VCaP (cell line): ENCODE measurements at regions not wholly inside any gene's neighbourhood (a gene's known extent, or its start where the extent isn't known, plus 50 kb on each side); places are given as distances from the start of the nearest gene placed in this dataset.

Experiments used
- H3K27ac ChIP-seq: fragments of 450-650 bp; 2 replicates; pipeline ENCODE4 v1.5.1; 2017
- TF ChIP-seq, protein P1 (sequence below): fragments of 450-650 bp; conservative IDR thresholded peaks from 2 replicates; pipeline ENCODE4 v1.5.1; 2017; ENCODE audit warnings: mild to moderate bottlenecking, moderate library complexity

DNA sequence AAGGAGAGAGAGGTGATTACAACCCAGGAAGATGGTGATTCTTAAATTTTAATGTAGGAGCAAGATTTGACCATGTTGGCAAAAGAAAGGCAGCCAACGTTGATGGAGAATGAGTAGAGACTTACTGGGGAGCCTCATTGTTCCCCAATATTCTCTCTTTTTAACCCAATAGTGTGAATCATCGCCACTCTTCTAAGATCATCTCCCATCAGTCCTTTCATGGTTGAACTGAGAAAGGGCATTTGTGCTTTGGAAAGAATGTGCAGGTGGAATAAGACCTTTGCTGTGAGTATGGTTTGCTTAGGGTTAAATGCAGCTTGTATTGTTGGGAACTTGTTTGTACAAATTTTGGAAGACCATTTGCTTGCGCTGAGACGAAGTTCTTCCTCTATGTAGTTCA is 231.0 kb downstream of the TBXT start:
- TF ChIP-seq, protein P1, sequence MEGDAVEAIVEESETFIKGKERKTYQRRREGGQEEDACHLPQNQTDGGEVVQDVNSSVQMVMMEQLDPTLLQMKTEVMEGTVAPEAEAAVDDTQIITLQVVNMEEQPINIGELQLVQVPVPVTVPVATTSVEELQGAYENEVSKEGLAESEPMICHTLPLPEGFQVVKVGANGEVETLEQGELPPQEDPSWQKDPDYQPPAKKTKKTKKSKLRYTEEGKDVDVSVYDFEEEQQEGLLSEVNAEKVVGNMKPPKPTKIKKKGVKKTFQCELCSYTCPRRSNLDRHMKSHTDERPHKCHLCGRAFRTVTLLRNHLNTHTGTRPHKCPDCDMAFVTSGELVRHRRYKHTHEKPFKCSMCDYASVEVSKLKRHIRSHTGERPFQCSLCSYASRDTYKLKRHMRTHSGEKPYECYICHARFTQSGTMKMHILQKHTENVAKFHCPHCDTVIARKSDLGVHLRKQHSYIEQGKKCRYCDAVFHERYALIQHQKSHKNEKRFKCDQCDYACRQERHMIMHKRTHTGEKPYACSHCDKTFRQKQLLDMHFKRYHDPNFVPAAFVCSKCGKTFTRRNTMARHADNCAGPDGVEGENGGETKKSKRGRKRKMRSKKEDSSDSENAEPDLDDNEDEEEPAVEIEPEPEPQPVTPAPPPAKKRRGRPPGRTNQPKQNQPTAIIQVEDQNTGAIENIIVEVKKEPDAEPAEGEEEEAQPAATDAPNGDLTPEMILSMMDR = no peak
- no peak overlapping the region for H3K27ac ChIP-seq

DNA sequence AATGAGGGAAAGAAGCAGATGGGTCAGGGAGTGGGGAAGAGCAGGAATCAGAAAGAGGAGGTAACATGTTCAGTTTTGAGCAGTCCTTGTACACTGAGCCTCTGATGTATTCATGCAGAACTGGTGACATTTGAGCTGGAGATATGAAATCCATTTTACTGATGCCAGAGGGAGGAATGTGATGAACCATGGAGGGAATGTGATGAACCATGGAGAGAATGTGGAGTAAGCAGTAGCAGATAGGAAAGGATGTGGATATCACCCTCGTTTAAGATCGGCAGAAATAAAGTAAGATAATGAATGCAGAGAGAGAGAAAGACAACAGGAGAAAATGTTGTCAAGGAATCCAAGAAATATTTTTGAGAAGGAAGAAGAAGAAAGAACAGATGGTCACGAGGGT is 231.6 kb downstream of the TBXT start:
- H3K27ac ChIP-seq = no peak overlapping the region
- TF ChIP-seq, protein P1 = no peak

DNA sequence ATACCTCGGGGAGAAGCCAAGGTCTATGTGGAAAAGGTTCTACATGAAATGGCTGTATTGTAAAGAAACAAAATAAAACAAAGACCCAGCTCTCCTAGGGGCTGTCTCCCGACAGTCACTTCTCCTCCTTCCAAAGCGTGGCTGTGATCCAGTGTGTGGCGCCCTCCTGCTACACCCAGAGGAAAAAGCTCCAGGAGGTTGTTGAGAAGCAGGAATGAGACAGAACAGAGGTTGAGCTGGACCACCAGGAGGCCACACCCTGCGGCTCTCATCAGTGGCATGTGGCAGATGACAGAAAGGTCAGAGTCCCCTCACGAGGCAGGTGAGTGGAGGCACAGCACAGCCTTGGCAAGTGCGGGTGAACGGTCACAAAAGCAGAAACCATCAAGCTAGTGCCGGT is 236.0 kb downstream of the TBXT start:
- no peak overlapping the region for H3K27ac ChIP-seq
- TF ChIP-seq, protein P1 = no peak

DNA sequence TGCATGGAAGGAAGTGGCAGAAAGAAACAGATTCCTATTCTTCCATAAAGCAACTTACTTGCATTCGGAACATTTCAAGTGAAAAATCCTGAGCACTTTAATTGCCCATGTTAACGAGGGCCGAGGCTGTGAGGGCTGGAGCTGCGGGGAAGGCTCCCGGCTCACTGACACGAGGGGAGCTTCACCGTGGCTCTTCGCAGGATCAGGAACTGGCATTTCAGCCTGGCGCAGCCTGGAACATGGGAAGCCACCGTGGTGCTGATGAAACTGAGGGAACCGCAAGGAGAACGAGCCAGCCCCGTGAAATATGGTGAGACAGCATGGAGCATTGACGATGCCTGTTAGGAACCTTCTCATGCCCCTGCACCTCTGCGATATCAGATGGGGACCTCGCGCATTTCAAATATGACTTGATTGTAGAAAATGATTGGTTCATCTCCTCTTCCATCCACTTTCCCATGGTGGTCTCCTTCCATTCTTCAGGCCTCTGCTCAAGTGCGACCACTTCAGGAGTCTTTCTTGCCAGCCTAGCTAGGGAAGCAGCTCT is 236.9 kb downstream of the TBXT start:
- H3K27ac ChIP-seq = no peak overlapping the region
- TF ChIP-seq, protein P1 = no peak

DNA sequence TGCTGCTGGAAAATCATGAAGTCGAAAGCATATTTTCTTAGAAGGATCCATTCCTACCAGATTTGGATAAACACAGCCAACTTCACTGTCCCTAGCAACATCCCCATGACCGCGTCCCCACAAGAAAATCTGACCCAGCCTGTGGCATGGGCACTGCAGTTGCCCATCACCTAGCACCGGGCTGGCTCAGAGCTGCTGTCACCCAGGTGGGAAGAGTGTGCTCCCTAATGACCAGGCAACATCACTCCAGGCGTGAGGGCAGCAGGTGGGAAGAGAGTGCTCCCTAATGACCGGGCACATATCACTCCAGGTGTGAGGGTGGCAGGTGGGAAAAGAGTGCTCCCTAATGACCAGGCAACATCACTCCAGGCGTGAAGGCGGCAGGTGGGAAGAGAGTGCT is 238.0 kb downstream of the TBXT start:
- H3K27ac ChIP-seq = no peak overlapping the region
- TF ChIP-seq, protein P1 = no peak

DNA sequence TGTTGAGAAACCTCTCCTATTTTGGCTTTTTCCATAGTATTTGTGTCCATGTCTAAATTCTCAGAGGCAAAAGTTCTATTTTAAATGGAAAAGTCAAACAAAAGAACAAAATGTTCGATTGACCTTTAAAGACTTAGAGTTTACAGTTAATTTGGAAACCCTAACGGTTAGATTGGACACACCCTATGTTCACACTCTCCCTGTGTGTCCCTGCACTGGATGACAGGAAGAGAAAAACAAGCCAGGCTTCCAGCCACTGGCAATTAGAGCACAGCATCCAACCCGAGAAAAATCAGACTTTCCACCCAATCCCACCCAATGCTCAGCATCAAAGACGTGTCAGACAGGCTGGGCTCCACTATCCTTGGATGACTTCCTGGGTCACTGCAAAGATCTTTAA is 241.3 kb downstream of the TBXT start:
- TF ChIP-seq, protein P1 = no peak
- no peak overlapping the region for H3K27ac ChIP-seq

DNA sequence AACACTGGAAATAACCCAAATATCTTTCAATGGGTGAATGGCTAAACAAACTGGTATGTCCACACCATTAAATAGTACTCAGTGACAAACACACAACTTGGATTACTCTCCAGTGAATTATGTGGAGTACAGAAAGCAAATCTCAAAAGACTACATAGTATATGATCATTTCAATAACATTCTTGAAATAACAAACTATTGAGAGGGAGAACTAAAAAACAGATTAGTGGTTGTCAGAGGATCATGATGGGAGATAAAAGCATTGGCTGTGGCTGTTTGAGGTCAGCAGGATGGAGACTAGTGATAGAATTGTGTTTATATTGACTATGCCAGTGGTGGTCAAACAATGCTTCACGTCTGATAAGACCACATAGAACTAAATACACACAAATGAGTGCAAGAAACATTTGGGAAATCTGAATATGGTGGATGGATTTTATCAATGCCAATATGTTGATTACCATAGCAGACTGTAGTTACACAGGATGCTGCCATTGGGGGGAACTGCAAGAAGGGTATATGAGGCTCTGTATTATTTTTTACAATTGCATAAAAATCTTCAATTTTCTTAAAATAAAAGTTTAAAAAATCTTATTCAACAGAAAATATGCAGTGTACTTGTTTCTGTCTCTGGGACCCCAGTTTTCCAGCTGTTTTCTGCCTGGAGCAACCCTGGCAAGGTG is 242.0 kb downstream of the TBXT start:
- TF ChIP-seq, protein P1 = no peak

More for the DNA sequence above, 242.0 kb downstream of the TBXT start:
- no peak overlapping the region for H3K27ac ChIP-seq
